Jurkat, Clone E6-1 (cell line): ENCODE measurements at regions not wholly inside any gene's neighbourhood (a gene's known extent, or its start where the extent isn't known, plus 50 kb on each side); places are given as distances from the start of the nearest gene placed in this dataset.
"Not testable (repeated sequence)": the region's sequence is repeated elsewhere in the genome, so short reads cannot be mapped to it uniquely, and the experiment has no call there.

Experiments
- DNase-seq: peaks from one replicate; pipeline ENCODE4 v3.0.0-alpha.2; 2011; ENCODE audit warnings: low read depth, low spot score
- H3K4me3 ChIP-seq: 2 replicates; pipeline ENCODE4 v1.5.1; 2011; ENCODE audit warnings: mild to moderate bottlenecking, low read length, control low read depth, moderate library complexity

- DNase-seq: no peak
- no peak overlapping the region for H3K4me3 ChIP-seq
These were observed 144.0 kb downstream of the RBMX2 start for GRCh38 chrX:130545796-130546195.

GRCh38 chrX:130549382-130549781 is 147.6 kb downstream of the RBMX2 start:
- not testable (repeated sequence) for DNase-seq, H3K4me3 ChIP-seq

- no peak for DNase-seq
- no peak overlapping the region for H3K4me3 ChIP-seq
These were observed 148.6 kb downstream of the RBMX2 start for GRCh38 chrX:130550351-130550750.

GRCh38 chrX:130552444-130553073 is 150.8 kb downstream of the RBMX2 start:
- no peak overlapping the region for H3K4me3 ChIP-seq
- DNase-seq: no peak

- no peak overlapping the region for H3K4me3 ChIP-seq
- DNase-seq: no peak
These were observed 153.6 kb downstream of the RBMX2 start for GRCh38 chrX:130555341-130555740.

GRCh38 chrX:130555757-130556156 is 154.0 kb downstream of the RBMX2 start:
- no peak for DNase-seq

GRCh38 chrX:130556951-130557350 is 155.2 kb downstream of the RBMX2 start:
- DNase-seq: no peak

More at GRCh38 chrX:130555757-130556156, 154.0 kb downstream of the RBMX2 start:
- H3K4me3 ChIP-seq: no peak overlapping the region

GRCh38 chrX:130560544-130560943 is 158.8 kb downstream of the RBMX2 start:
- no peak for DNase-seq
- no peak overlapping the region for H3K4me3 ChIP-seq

More at GRCh38 chrX:130556951-130557350, 155.2 kb downstream of the RBMX2 start:
- H3K4me3 ChIP-seq: no peak overlapping the region

GRCh38 chrX:130561930-130562329 is 160.1 kb downstream of the RBMX2 start:
- DNase-seq: no peak
- no peak overlapping the region for H3K4me3 ChIP-seq

- no peak for DNase-seq
- no peak overlapping the region for H3K4me3 ChIP-seq
These were observed 161.7 kb downstream of the RBMX2 start for GRCh38 chrX:130563476-130563875.

- DNase-seq: no peak
These were observed 164.4 kb downstream of the RBMX2 start for GRCh38 chrX:130566028-130566683.

GRCh38 chrX:130573030-130573429 is 171.2 kb downstream of the RBMX2 start:
- H3K4me3 ChIP-seq, DNase-seq: not testable (repeated sequence)

More at GRCh38 chrX:130566028-130566683, 164.4 kb downstream of the RBMX2 start:
- H3K4me3 ChIP-seq: no peak overlapping the region
